ENCODE measurements at regions not wholly inside any gene's neighbourhood (a gene's known extent, or its start where the extent isn't known, plus 50 kb on each side); places are given as distances from the start of the nearest gene placed in this dataset.

GRCh38 chr1:105386489-105386888 is 1636.8 kb downstream of the AMY1C start:
- DNase-seq (ENCODE audit: low spot score), result no peak
- no peaks in the 10 kb centered on the region for H3K79me2 ChIP-seq
- no peaks in the 10 kb centered on the region for H3K36me3 ChIP-seq (replicated peaks; ENCODE audit: insufficient read depth, low read depth)
- H2AFZ ChIP-seq, result no peak overlapping the region
- no peak overlapping the region for H3K4me2 ChIP-seq
- TF ChIP-seq EZH2 (IDR thresholded peaks at IDR 0.05; ENCODE audit: borderline replicate concordance), result no peak
- no peak for TF ChIP-seq EZH2phosphoT487 (IDR thresholded peaks at IDR 0.05; ENCODE audit: low read depth, severe bottlenecking, unreplicated experiment)
- TF ChIP-seq, protein P1, sequence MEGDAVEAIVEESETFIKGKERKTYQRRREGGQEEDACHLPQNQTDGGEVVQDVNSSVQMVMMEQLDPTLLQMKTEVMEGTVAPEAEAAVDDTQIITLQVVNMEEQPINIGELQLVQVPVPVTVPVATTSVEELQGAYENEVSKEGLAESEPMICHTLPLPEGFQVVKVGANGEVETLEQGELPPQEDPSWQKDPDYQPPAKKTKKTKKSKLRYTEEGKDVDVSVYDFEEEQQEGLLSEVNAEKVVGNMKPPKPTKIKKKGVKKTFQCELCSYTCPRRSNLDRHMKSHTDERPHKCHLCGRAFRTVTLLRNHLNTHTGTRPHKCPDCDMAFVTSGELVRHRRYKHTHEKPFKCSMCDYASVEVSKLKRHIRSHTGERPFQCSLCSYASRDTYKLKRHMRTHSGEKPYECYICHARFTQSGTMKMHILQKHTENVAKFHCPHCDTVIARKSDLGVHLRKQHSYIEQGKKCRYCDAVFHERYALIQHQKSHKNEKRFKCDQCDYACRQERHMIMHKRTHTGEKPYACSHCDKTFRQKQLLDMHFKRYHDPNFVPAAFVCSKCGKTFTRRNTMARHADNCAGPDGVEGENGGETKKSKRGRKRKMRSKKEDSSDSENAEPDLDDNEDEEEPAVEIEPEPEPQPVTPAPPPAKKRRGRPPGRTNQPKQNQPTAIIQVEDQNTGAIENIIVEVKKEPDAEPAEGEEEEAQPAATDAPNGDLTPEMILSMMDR (IDR thresholded peaks at IDR 0.05; ENCODE audit: poor library complexity), result no peak
- no peak overlapping the region for H3K27ac ChIP-seq
- H3K9me2 ChIP-seq (replicated peaks; ENCODE audit: insufficient read depth), result no peaks in the 10 kb centered on the region
- 93% methylated on average over 1 of the region's 1 CpG for WGBS (ENCODE audit: low lambda C conversion rate, missing lambda C conversion rate)
- H4K20me1 ChIP-seq (ENCODE audit: insufficient read depth, poor library complexity, severe bottlenecking), result no peaks in the 10 kb centered on the region
- H3K9me3 ChIP-seq (ENCODE audit: low read depth), result no peaks in the 10 kb centered on the region
- no peaks in the 10 kb centered on the region for H3K4me1 ChIP-seq (ENCODE audit: insufficient read depth)
- no peaks in the 10 kb centered on the region for H3K27me3 ChIP-seq
- no peak overlapping the region for H3K4me3 ChIP-seq

GRCh38 chr1:105396001-105396400 is 1646.3 kb downstream of the AMY1C start:
- 35% methylated on average over 2 of the region's 2 CpGs for WGBS (ENCODE audit: low lambda C conversion rate, missing lambda C conversion rate)

DNA sequence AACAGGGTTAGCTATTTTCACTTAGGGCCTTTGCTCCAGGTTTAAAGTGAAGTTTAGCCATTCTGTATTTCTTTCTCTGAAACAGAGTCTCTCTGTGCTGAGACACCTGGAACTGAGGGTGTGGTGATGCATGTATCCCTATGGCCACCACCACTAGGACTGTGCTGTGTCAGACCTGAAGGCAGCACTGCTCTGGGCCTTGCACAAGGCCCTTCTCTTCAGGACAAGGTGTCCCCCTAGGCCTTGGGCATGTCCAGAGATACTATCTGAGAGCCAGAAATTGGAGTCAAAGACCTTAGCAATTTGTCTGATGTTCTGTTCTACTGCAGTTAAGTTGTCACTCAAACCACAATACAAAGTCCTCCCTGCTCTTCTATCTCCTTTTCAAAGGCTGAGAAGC is 1649.2 kb downstream of the AMY1C start:
- H4K20me1 ChIP-seq (ENCODE audit: insufficient read depth, poor library complexity, severe bottlenecking), result no peaks in the 10 kb centered on the region
- H3K4me2 ChIP-seq, result no peak overlapping the region
- no peak overlapping the region for H3K27ac ChIP-seq
- no peaks in the 10 kb centered on the region for H3K79me2 ChIP-seq
- no peaks in the 10 kb centered on the region for H3K9me3 ChIP-seq (ENCODE audit: low read depth)
- no peak for DNase-seq (ENCODE audit: low spot score)
- no peak overlapping the region for H3K4me3 ChIP-seq
- no peaks in the 10 kb centered on the region for H3K4me1 ChIP-seq (ENCODE audit: insufficient read depth)
- no peaks in the 10 kb centered on the region for H3K27me3 ChIP-seq
- TF ChIP-seq, protein P1 (IDR thresholded peaks at IDR 0.05; ENCODE audit: poor library complexity), result no peak
- TF ChIP-seq EZH2 (IDR thresholded peaks at IDR 0.05; ENCODE audit: borderline replicate concordance), result no peak
- no peak for TF ChIP-seq EZH2phosphoT487 (IDR thresholded peaks at IDR 0.05; ENCODE audit: low read depth, severe bottlenecking, unreplicated experiment)
- no peaks in the 10 kb centered on the region for H3K9me2 ChIP-seq (replicated peaks; ENCODE audit: insufficient read depth)
- H3K36me3 ChIP-seq (replicated peaks; ENCODE audit: insufficient read depth, low read depth), result no peaks in the 10 kb centered on the region
- no peak overlapping the region for H2AFZ ChIP-seq

More at GRCh38 chr1:105396001-105396400, 1646.3 kb downstream of the AMY1C start:
- TF ChIP-seq EZH2phosphoT487 (IDR thresholded peaks at IDR 0.05; ENCODE audit: low read depth, severe bottlenecking, unreplicated experiment), result no peak
- TF ChIP-seq, protein P1 (IDR thresholded peaks at IDR 0.05; ENCODE audit: poor library complexity), result no peak
- TF ChIP-seq EZH2 (IDR thresholded peaks at IDR 0.05; ENCODE audit: borderline replicate concordance), result no peak
- DNase-seq (ENCODE audit: low spot score), result no peak
- Histone ChIP-seq H3K4me1 (ENCODE audit: insufficient read depth) (no peaks in the 10 kb centered on the region), H3K9me2 (replicated peaks; ENCODE audit: insufficient read depth) (no peaks in the 10 kb centered on the region), H3K79me2 (no peaks in the 10 kb centered on the region), H3K27me3 (no peaks in the 10 kb centered on the region), H4K20me1 (ENCODE audit: insufficient read depth, poor library complexity, severe bottlenecking) (no peaks in the 10 kb centered on the region), H2AFZ (no peak overlapping the region), H3K9me3 (ENCODE audit: low read depth) (no peaks in the 10 kb centered on the region), H3K27ac (no peak overlapping the region), H3K4me2 (no peak overlapping the region), H3K4me3 (no peak overlapping the region), H3K36me3 (replicated peaks; ENCODE audit: insufficient read depth, low read depth) (no peaks in the 10 kb centered on the region)

DNA sequence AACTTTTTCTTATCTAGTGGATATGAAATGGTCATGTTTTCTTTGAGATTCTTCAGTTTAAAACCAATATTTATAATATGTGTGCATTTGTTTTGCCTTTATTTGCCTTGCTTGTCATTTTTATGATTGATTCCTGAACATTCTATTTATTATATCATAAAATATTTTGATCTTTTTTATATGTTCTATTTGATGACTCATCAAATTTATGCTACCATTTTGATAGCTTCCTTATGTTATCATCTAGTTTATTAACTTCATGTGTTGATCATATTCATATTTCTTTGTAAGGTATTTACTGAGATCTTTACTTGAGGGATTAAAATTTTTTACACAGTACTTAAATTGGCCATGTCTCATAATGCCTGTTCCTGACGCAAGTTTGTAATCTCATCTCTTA is 1650.0 kb downstream of the AMY1C start:
- Histone ChIP-seq H3K4me3 (no peak overlapping the region), H3K79me2 (no peaks in the 10 kb centered on the region), H3K4me2 (no peak overlapping the region), H3K4me1 (ENCODE audit: insufficient read depth) (no peaks in the 10 kb centered on the region), H3K27me3 (no peaks in the 10 kb centered on the region), H3K9me3 (ENCODE audit: low read depth) (no peaks in the 10 kb centered on the region), H4K20me1 (ENCODE audit: insufficient read depth, poor library complexity, severe bottlenecking) (no peaks in the 10 kb centered on the region), H3K27ac (no peak overlapping the region), H2AFZ (no peak overlapping the region), H3K36me3 (replicated peaks; ENCODE audit: insufficient read depth, low read depth) (no peaks in the 10 kb centered on the region), H3K9me2 (replicated peaks; ENCODE audit: insufficient read depth) (no peaks in the 10 kb centered on the region)
- no peak for DNase-seq (ENCODE audit: low spot score)
- WGBS (ENCODE audit: low lambda C conversion rate, missing lambda C conversion rate), result 86% methylated on average over 1 of the region's 1 CpG
- TF ChIP-seq, protein P1 (IDR thresholded peaks at IDR 0.05; ENCODE audit: poor library complexity), result no peak
- no peak for TF ChIP-seq EZH2 (IDR thresholded peaks at IDR 0.05; ENCODE audit: borderline replicate concordance)
- TF ChIP-seq EZH2phosphoT487 (IDR thresholded peaks at IDR 0.05; ENCODE audit: low read depth, severe bottlenecking, unreplicated experiment), result no peak
